ENCODE measurements at regions not wholly inside any gene's neighbourhood (a gene's known extent, or its start where the extent isn't known, plus 50 kb on each side); places are given as distances from the start of the nearest gene placed in this dataset.

DNA sequence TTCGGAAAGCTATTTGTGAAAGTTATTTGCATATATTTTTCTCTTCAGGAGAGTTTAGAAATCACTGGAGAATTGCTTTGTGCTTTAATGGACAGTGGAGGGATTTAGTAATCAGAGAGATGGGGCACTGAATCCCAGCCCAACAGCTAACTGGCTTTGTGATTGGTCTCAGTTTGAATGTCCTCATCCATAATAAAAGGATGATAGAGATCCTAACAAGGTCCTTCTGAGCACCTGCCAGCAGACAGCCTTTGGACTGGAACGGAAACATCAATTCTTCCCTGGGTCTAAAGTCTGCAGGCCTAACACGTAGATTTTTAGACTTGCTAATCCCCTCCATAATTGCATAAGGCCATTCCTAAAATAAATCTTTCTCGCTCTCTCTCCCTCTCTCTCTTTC is 112.0 kb upstream of the ADAMTS5 start:
- no peaks in the 10 kb centered on the region for H3K9me3 ChIP-seq
- no peaks in the 10 kb centered on the region for H3K36me3 ChIP-seq
- no peak overlapping the region for H3K4me3 ChIP-seq
- no peak for TF ChIP-seq POLR2AphosphoS5 (IDR thresholded peaks at IDR 0.05)
- no peak for TF ChIP-seq POLR2A (IDR thresholded peaks at IDR 0.05)
- TF ChIP-seq, protein P1, sequence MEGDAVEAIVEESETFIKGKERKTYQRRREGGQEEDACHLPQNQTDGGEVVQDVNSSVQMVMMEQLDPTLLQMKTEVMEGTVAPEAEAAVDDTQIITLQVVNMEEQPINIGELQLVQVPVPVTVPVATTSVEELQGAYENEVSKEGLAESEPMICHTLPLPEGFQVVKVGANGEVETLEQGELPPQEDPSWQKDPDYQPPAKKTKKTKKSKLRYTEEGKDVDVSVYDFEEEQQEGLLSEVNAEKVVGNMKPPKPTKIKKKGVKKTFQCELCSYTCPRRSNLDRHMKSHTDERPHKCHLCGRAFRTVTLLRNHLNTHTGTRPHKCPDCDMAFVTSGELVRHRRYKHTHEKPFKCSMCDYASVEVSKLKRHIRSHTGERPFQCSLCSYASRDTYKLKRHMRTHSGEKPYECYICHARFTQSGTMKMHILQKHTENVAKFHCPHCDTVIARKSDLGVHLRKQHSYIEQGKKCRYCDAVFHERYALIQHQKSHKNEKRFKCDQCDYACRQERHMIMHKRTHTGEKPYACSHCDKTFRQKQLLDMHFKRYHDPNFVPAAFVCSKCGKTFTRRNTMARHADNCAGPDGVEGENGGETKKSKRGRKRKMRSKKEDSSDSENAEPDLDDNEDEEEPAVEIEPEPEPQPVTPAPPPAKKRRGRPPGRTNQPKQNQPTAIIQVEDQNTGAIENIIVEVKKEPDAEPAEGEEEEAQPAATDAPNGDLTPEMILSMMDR (IDR thresholded peaks at IDR 0.05), result no peak
- no peak for TF ChIP-seq EP300 (IDR thresholded peaks at IDR 0.05)
- no peaks in the 10 kb centered on the region for H3K4me1 ChIP-seq
- 67 to 89% (median 81%) methylated on average over 4 of the region's 4 CpGs for WGBS, 5 donors
- no peaks in the 10 kb centered on the region for H3K27me3 ChIP-seq
- intact Hi-C loops (cut with DNase I; ENCODE audit: low total_unique reads), result no loop called here
- DNase-seq, result no peak
- no peak overlapping the region for H3K27ac ChIP-seq

DNA sequence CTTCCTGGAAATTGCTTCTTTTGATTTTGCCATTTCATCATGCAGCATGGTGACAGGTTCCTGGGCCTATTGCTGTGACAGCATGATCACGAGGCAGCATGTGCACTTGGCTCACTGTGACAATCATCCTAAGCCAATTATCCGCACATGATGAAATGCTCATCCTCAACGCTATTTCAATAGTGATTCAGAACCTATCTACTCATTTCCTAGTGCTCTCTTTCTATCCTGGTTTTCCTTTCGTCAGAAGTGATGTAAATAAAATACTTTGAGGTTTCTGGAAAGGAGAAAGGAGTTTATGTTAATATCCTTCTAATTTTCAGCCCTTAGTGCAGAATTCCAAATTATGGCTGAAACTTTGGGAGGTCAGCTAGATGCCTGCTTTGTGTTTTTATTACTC is 110.6 kb upstream of the ADAMTS5 start:
- no peak overlapping the region for H3K4me3 ChIP-seq
- no peak overlapping the region for H3K27ac ChIP-seq
- intact Hi-C loops (cut with DNase I; ENCODE audit: low total_unique reads), result no loop called here
- no peaks in the 10 kb centered on the region for H3K4me1 ChIP-seq
- no peaks in the 10 kb centered on the region for H3K36me3 ChIP-seq
- TF ChIP-seq POLR2A (IDR thresholded peaks at IDR 0.05) (no peak), EP300 (IDR thresholded peaks at IDR 0.05) (no peak), POLR2AphosphoS5 (IDR thresholded peaks at IDR 0.05) (no peak)
- WGBS, 5 donors, result 74 to 82% (median 78%) methylated on average over 4 of the region's 4 CpGs
- DNase-seq, result no peak
- H3K27me3 ChIP-seq, result no peaks in the 10 kb centered on the region
- H3K9me3 ChIP-seq, result no peaks in the 10 kb centered on the region

DNA sequence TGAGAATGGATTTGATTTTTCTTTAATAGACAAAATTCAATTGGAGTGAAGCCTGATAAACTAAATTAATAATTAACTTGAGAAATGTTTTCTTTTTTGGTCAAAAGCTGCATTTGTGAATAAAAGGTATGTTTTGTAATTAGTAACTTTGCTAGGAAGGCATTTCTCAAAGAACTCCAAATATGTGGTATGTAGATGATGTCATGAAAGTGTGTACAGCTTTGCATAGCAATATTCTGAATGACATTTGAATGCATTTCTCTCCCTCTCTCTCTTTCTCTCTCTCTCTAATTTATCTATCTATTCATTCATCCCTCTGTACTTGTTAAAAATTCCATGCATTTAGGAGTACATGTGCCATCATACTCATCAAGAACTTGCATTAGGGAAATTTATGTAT is 109.1 kb upstream of the ADAMTS5 start:
- Histone ChIP-seq H3K36me3 (no peaks in the 10 kb centered on the region), H3K27me3 (no peaks in the 10 kb centered on the region), H3K9me3 (no peaks in the 10 kb centered on the region), H3K4me3 (no peak overlapping the region), H3K27ac (no peak overlapping the region), H3K4me1 (peaks cover 0 to 5% (median 0%) of the 10 kb centered on the region in 4 donors)
- no peak for DNase-seq
- TF ChIP-seq, protein P1 (IDR thresholded peaks at IDR 0.05), result no peak
- TF ChIP-seq POLR2A (IDR thresholded peaks at IDR 0.05) (no peak), POLR2AphosphoS5 (IDR thresholded peaks at IDR 0.05) (no peak), EP300 (IDR thresholded peaks at IDR 0.05) (no peak)
- intact Hi-C loops (cut with DNase I; ENCODE audit: low total_unique reads), result no loop called here

DNA sequence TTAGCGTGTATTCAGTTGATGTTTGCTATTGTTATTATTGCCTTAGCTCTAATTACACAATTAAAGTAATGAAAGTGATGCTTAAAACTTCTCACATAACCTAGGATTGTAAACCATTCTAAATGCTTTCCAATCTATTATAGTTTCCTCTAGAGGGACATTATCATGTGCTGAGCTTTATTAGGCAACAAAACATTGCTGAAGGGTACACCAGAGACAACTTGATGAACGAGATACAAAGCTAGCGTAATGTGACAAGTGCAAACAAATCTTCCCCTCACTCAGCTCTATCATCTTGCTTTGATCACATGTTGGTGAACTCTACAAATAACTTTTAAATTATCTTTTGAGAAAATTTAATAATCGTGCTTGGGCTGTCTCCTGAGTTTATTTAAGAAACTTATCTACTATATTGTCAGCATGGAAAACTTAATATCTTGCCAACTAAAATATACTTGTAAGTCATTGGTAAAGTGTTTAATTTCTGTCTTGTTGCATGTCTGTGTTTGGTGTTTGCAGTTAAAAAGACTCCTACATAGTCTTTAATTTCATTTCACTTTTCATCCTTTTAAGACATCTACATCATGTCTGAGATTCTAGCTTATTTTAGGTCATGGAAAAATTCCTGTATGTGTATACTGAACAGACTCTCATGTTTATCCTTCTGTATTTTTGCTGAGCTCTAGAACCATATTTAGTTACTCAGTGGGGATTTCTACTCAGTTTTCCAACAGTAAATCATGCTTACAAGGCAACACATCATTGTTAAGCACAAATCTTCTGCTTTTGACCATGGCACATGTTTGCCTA is 104.2 kb upstream of the ADAMTS5 start:
- H3K36me3 ChIP-seq, result no peaks in the 10 kb centered on the region
- no peak overlapping the region for H3K27ac ChIP-seq
- H3K4me1 ChIP-seq, result peaks cover 0 to 12% (median 0%) of the 10 kb centered on the region in 4 donors
- H3K27me3 ChIP-seq, result no peaks in the 10 kb centered on the region
- no peaks in the 10 kb centered on the region for H3K9me3 ChIP-seq
- H3K4me3 ChIP-seq, result no peak overlapping the region
- peak in 1 of 2 donors; percentile 46 for DNase-seq
- whole genome bisulfite sequencing, 5 donors, result 30 to 47% (median 43%) methylated on average over 4 of the region's 4 CpGs
- intact Hi-C loops (cut with DNase I; ENCODE audit: low total_unique reads), result no loop called here
- TF ChIP-seq POLR2A (IDR thresholded peaks at IDR 0.05) (no peak), EP300 (IDR thresholded peaks at IDR 0.05) (no peak), POLR2AphosphoS5 (IDR thresholded peaks at IDR 0.05) (no peak)
- TF ChIP-seq, protein P1 (IDR thresholded peaks at IDR 0.05), result no peak

DNA sequence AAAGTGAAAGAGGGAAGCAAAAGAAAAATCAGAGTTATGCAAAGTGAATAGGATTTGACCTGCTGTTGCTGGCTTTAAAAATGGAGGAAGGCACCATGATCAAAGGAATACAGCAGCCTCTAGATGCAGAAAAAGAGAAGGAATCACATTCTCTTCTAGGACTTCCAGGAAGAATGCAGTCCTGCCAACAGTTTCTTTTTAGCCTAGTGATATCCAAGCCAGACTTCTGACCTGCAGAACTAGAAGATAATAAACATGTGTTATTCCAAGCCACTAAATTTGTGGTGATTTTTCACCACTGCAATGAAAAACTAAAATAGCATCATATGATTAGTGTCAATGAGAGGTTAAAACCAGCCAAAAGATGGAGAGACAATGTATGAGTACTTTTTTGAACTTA is 101.9 kb upstream of the ADAMTS5 start:
- no peak for DNase-seq
- Histone ChIP-seq H3K36me3 (no peaks in the 10 kb centered on the region), H3K4me1 (peaks cover 0 to 12% (median 0%) of the 10 kb centered on the region in 4 donors), H3K27ac (no peak overlapping the region), H3K4me3 (no peak overlapping the region), H3K9me3 (no peaks in the 10 kb centered on the region), H3K27me3 (no peaks in the 10 kb centered on the region)
- intact Hi-C loops (cut with DNase I; ENCODE audit: low total_unique reads), result no loop called here
- TF ChIP-seq EP300 (IDR thresholded peaks at IDR 0.05), result no peak
- TF ChIP-seq POLR2AphosphoS5 (IDR thresholded peaks at IDR 0.05), result no peak
- TF ChIP-seq, protein P1 (IDR thresholded peaks at IDR 0.05), result no peak
